ENCODE measurements at regions not wholly inside any gene's neighbourhood (a gene's known extent, or its start where the extent isn't known, plus 50 kb on each side); places are given as distances from the start of the nearest gene placed in this dataset.
A peak's percentile ranks its signal among the peaks of the same experiment; 100 is the strongest.

GRCh38 chrX:45632506-45632905 is 431.8 kb upstream of the DIPK2B start:
- Histone ChIP-seq H3K27me3 (ENCODE audit: control insufficient read depth in 1 of 2, insufficient read depth in 2 of 2, low read length in 2 of 2) (no peaks in the 10 kb centered on the region), H3K4me3 (replicated peaks in 1 of 3; ENCODE audit: insufficient read depth in 1 of 3, low read depth in 2 of 3, low read length in 3 of 3) (no peak overlapping the region), H3K36me3 (replicated peaks in 1 of 2; ENCODE audit: control insufficient read depth in 1 of 2, insufficient read depth in 2 of 2, low read length in 2 of 2) (no peaks in the 10 kb centered on the region), H3K79me2 (ENCODE audit: insufficient read depth, low read length) (no peaks in the 10 kb centered on the region), H2AFZ (ENCODE audit: low read length) (no peak overlapping the region), H3K4me2 (ENCODE audit: low read depth, low read length) (no peak overlapping the region), H4K20me1 (ENCODE audit: insufficient read depth, low read length) (no peaks in the 10 kb centered on the region), H3K27ac (ENCODE audit: extremely low read length, insufficient read depth, low read length) (no peak overlapping the region), H3K4me1 (ENCODE audit: insufficient read depth, low read length) (no peaks in the 10 kb centered on the region), H3K9me3 (ENCODE audit: low read length) (no peaks in the 10 kb centered on the region), H3K9ac (ENCODE audit: insufficient read depth, low read depth, low read length) (no peak overlapping the region)
- ATAC-seq (no peak), DNase-seq (ENCODE audit: low spot score) (no peak), FAIRE-seq (no peak)
- intact Hi-C loops (cut with micrococcal nuclease; ENCODE audit: unreplicated experiment), result no loop called here
- no CpG with 5 or more reads among the region's 17 CpGs for WGBS (ENCODE audit: low lambda C conversion rate)
- ChIA-PET CTCF (ENCODE audit: low intra/inter-chr PET ratio, low total read pairs) (no interaction called here), POLR2A (no interaction called here)
- TF ChIP-seq SIN3A (IDR thresholded peaks at IDR 0.05; ENCODE audit: borderline replicate concordance, low read depth, low read length), result no peak
- TF ChIP-seq STAG1 (CRISPR knock-in tag; IDR thresholded peaks at IDR 0.05), result 0 out of 2 replicates have a peak, but pooled peaks have one; percentile 13
- peak; percentile 38 for TF ChIP-seq CTCF (CRISPR knock-in tag; IDR thresholded peaks at IDR 0.05)
- no TSS peak for BruUV-seq (replicated peaks)
- in situ Hi-C loops (cut with HindIII; ENCODE audit: extremely low pct_ligation_motif_present, low pct_unique_long_range_greater_than_20kb), result no loop called here

GRCh38 chrX:45630078-45630477 is 429.4 kb upstream of the DIPK2B start:
- 0% methylated on average over 1 of the region's 1 CpG for WGBS (ENCODE audit: low lambda C conversion rate)
- no peak overlapping the region for H3K4me2 ChIP-seq (ENCODE audit: low read depth, low read length)
- DNase-seq (ENCODE audit: low spot score), result no peak
- TF ChIP-seq ATRX (CRISPR knock-in tag; IDR thresholded peaks at IDR 0.05; ENCODE audit: borderline replicate concordance), result no peak
- no peaks in the 10 kb centered on the region for H3K27me3 ChIP-seq (ENCODE audit: control insufficient read depth in 1 of 2, insufficient read depth in 2 of 2, low read length in 2 of 2)
- ChIA-PET POLR2A (no interaction called here), CTCF (ENCODE audit: low intra/inter-chr PET ratio, low total read pairs) (no interaction called here)
- H3K36me3 ChIP-seq (replicated peaks in 1 of 2; ENCODE audit: control insufficient read depth in 1 of 2, insufficient read depth in 2 of 2, low read length in 2 of 2), result no peaks in the 10 kb centered on the region
- intact Hi-C loops (cut with micrococcal nuclease; ENCODE audit: unreplicated experiment) (no loop called here), in situ Hi-C loops (cut with HindIII; ENCODE audit: extremely low pct_ligation_motif_present, low pct_unique_long_range_greater_than_20kb) (no loop called here)
- no peak overlapping the region for H3K9ac ChIP-seq (ENCODE audit: insufficient read depth, low read depth, low read length)
- H3K79me2 ChIP-seq (ENCODE audit: insufficient read depth, low read length), result no peaks in the 10 kb centered on the region
- no peaks in the 10 kb centered on the region for H4K20me1 ChIP-seq (ENCODE audit: insufficient read depth, low read length)
- no peak for ATAC-seq
- H3K9me3 ChIP-seq (ENCODE audit: low read length), result no peaks in the 10 kb centered on the region
- no peak overlapping the region for H3K4me3 ChIP-seq (replicated peaks in 1 of 3; ENCODE audit: insufficient read depth in 1 of 3, low read depth in 2 of 3, low read length in 3 of 3)
- FAIRE-seq, result no peak
- no TSS peak for BruUV-seq (replicated peaks)
- no peak overlapping the region for H3K27ac ChIP-seq (ENCODE audit: extremely low read length, insufficient read depth, low read length)
- H3K4me1 ChIP-seq (ENCODE audit: insufficient read depth, low read length), result no peaks in the 10 kb centered on the region
- H2AFZ ChIP-seq (ENCODE audit: low read length), result no peak overlapping the region
